H1 (cell line): ENCODE measurements at regions not wholly inside any gene's neighbourhood (a gene's known extent, or its start where the extent isn't known, plus 50 kb on each side); places are given as distances from the start of the nearest gene placed in this dataset.

ENCODE experiments used
- CTCF ChIA-PET: fragments of 300-600 bp; sonication (Branson Sonifier 250); formaldehyde crosslinking; loops from one replicate; lab custom pipeline; 2021; ENCODE audit not compliant: partially characterized antibody; lab: Charles Lee
- POLR2A ChIA-PET: fragments of 300-600 bp; sonication (Branson Sonifier 250); formaldehyde crosslinking; loops from one replicate; lab custom pipeline; 2021; ENCODE audit warnings: inconsistent platforms; ENCODE audit not compliant: partially characterized antibody; lab: Charles Lee
- DNase-seq, 2 experiments: peaks; one replicate each; pipeline versions ENCODE4 v3.0.0 to v3.0.0-alpha.2; 2010 to 2022; ENCODE audit warnings: low spot score in 2 of 2, low read depth in 1 of 2, mixed read lengths in 1 of 2
- FAIRE-seq: peaks from 2 replicates; lab custom pipeline; 2011; peaks lifted over from hg19 to GRCh38; lab: Jason Lieb, UNC
- H2AFZ ChIP-seq: 2 replicates; pipeline ENCODE4 v1.8.1; 2012; ENCODE audit warnings: low read length, inconsistent platforms
- H2AK5ac ChIP-seq: 2 replicates; pipeline ENCODE4 v1.6.1; 2013; ENCODE audit warnings: low read depth, low read length
- H2BK120ac ChIP-seq: replicated peaks from 2 replicates; pipeline ENCODE3; 2013; ENCODE audit warnings: low read depth, low read length, inconsistent platforms
- H2BK12ac ChIP-seq: 2 replicates; pipeline ENCODE4 v1.6.1; 2013; ENCODE audit warnings: low read depth, low read length
- H2BK15ac ChIP-seq: 2 replicates; pipeline ENCODE4 v1.6.1; 2013; ENCODE audit warnings: low read length
- H2BK20ac ChIP-seq: 2 replicates; pipeline ENCODE4 v1.6.1; 2013; ENCODE audit warnings: low read length
- H2BK5ac ChIP-seq: 2 replicates; pipeline ENCODE4 v1.6.1; 2013; ENCODE audit warnings: low read depth, low read length
- H3K14ac ChIP-seq: 2 replicates; pipeline ENCODE4 v1.6.1; 2013; ENCODE audit warnings: inconsistent platforms; ENCODE audit not compliant: insufficient read length
- H3K18ac ChIP-seq: 2 replicates; pipeline ENCODE4 v1.6.1; 2013; ENCODE audit warnings: low read length; ENCODE audit errors: extremely low read depth
- H3K23ac ChIP-seq: 2 replicates; pipeline ENCODE4 v1.6.1; 2013; ENCODE audit warnings: inconsistent platforms; ENCODE audit not compliant: insufficient read length
- H3K23me2 ChIP-seq: 2 replicates; pipeline ENCODE4 v1.6.1; 2013; ENCODE audit warnings: low read depth, low read length
- H3K27ac ChIP-seq: 2 replicates; pipeline ENCODE4 v1.6.1; 2011; ENCODE audit warnings: low read depth, low read length, inconsistent platforms
- H3K27me3 ChIP-seq, 4 experiments: replicated peaks in 1 of 4; 1 replicate in 1 of 4; 2 replicates in 3 of 4; pipeline versions ENCODE4 v1.6.1 to v1.8.1; 2011 to 2013; ENCODE audit warnings: low read length in 3 of 4, mild to moderate bottlenecking in 3 of 4, inconsistent platforms in 2 of 4, mixed read lengths in 2 of 4, moderate library complexity in 1 of 4; ENCODE audit not compliant: control insufficient read depth in 3 of 4, insufficient read depth in 3 of 4; ENCODE audit errors: extremely low read depth in 1 of 4
- H3K36me3 ChIP-seq, 4 experiments: 2 replicates each; pipeline versions ENCODE4 v1.6.1 to v1.8.1; 2011 to 2013; ENCODE audit warnings: mild to moderate bottlenecking in 4 of 4, low read length in 3 of 4, moderate library complexity in 2 of 4, control low read depth in 1 of 4, inconsistent platforms in 1 of 4; ENCODE audit not compliant: insufficient read depth in 4 of 4, control insufficient read depth in 2 of 4
- H3K4ac ChIP-seq: replicated peaks from 2 replicates; pipeline ENCODE3; 2013; ENCODE audit warnings: low read length, low read depth, mixed read lengths, inconsistent platforms; ENCODE audit not compliant: insufficient read length
- H3K4me1 ChIP-seq, 4 experiments: replicated peaks in 1 of 4; 1 replicate in 1 of 4; 2 replicates in 3 of 4; pipeline versions ENCODE4 v1.6.1 to v1.8.1; 2011 to 2013; ENCODE audit warnings: low read length in 3 of 4, inconsistent platforms in 2 of 4, mixed read lengths in 1 of 4; ENCODE audit not compliant: insufficient read depth in 4 of 4, control insufficient read depth in 3 of 4
- H3K4me2 ChIP-seq, 2 experiments: 2 replicates each; pipeline versions ENCODE4 v1.6.1 to v1.8.1; 2011 to 2013; ENCODE audit warnings: low read depth in 2 of 2, low read length in 2 of 2, control low read depth in 1 of 2, inconsistent platforms in 1 of 2, mild to moderate bottlenecking in 1 of 2; ENCODE audit not compliant: insufficient read depth in 1 of 2
- H3K4me3 ChIP-seq, 4 experiments: fragments of 200-600, 300-600 bp in 1 of 4; sonication (generic), shearing (Covaris generic), sonication (Bioruptor Twin) in 1 of 4; 2 replicates each; pipeline versions ENCODE4 v1.5.1 to v1.8.1; 2011 to 2016; ENCODE audit warnings: low read length in 4 of 4, low read depth in 3 of 4, control low read depth in 2 of 4, inconsistent platforms in 2 of 4, mild to moderate bottlenecking in 2 of 4, mixed read lengths in 1 of 4, moderate library complexity in 1 of 4; ENCODE audit not compliant: insufficient read depth in 2 of 4; ENCODE audit errors: extremely low read depth in 1 of 4
- H3K56ac ChIP-seq: replicated peaks from 2 replicates; pipeline ENCODE3; 2013; ENCODE audit warnings: low read depth, mild to moderate bottlenecking, mixed read lengths, low read length, inconsistent platforms; ENCODE audit not compliant: insufficient read length
- H3K79me1 ChIP-seq: 2 replicates; pipeline ENCODE4 v1.6.1; 2013; ENCODE audit warnings: low read depth, low read length, control low read depth
- H3K79me2 ChIP-seq, 2 experiments: 2 replicates each; pipeline versions ENCODE4 v1.6.1 to v1.8.1; 2012 to 2013; ENCODE audit warnings: low read length in 2 of 2, mild to moderate bottlenecking in 2 of 2, inconsistent platforms in 1 of 2; ENCODE audit not compliant: insufficient read depth in 2 of 2, control insufficient read depth in 1 of 2
- H3K9ac ChIP-seq, 4 experiments: replicated peaks in 1 of 4; 1 replicate in 1 of 4; 2 replicates in 3 of 4; pipeline versions ENCODE4 v1.6.1 to v1.8.1; 2011 to 2013; ENCODE audit warnings: low read depth in 3 of 4, low read length in 3 of 4, control low read depth in 2 of 4, mild to moderate bottlenecking in 2 of 4, moderate library complexity in 2 of 4, inconsistent platforms in 1 of 4; ENCODE audit errors: extremely low read depth in 1 of 4
- H3K9me3 ChIP-seq, 2 experiments: 2 replicates each; pipeline versions ENCODE4 v1.6.1 to v1.8.1; 2012 to 2013; ENCODE audit warnings: mild to moderate bottlenecking in 2 of 2, moderate library complexity in 2 of 2, control low read depth in 1 of 2, inconsistent platforms in 1 of 2, low read depth in 1 of 2, low read length in 1 of 2, mixed read lengths in 1 of 2; ENCODE audit not compliant: insufficient read depth in 2 of 2
- H4K20me1 ChIP-seq, 2 experiments: replicated peaks in 1 of 2; 2 replicates each; pipeline versions ENCODE3 to v1.8.1; 2011 to 2013; ENCODE audit warnings: inconsistent platforms in 2 of 2, low read length in 2 of 2, mild to moderate bottlenecking in 1 of 2; ENCODE audit not compliant: insufficient read depth in 2 of 2, control insufficient read depth in 1 of 2
- H4K5ac ChIP-seq: 2 replicates; pipeline ENCODE4 v1.6.1; 2013; ENCODE audit warnings: low read length, low read depth, mixed read lengths, inconsistent platforms; ENCODE audit not compliant: insufficient read length
- H4K8ac ChIP-seq: 2 replicates; pipeline ENCODE4 v1.8.0; 2013; ENCODE audit warnings: mild to moderate bottlenecking, moderate library complexity, low read length, inconsistent platforms; ENCODE audit not compliant: insufficient read depth; ENCODE audit errors: extremely low read depth
- H4K91ac ChIP-seq: replicated peaks from 2 replicates; pipeline ENCODE3; 2013; ENCODE audit warnings: low read length, mixed read lengths, inconsistent platforms; ENCODE audit not compliant: insufficient read length
- CEBPB ChIP-seq: IDR thresholded peaks from 2 replicates; pipeline ENCODE4 v1.6.1; 2012; ENCODE audit warnings: low read depth, low read length
- GABPA ChIP-seq: IDR thresholded peaks from 2 replicates; pipeline ENCODE4 v1.6.1; 2011; ENCODE audit warnings: mild to moderate bottlenecking, low read length, moderate library complexity, borderline replicate concordance; ENCODE audit not compliant: insufficient read depth
- JUN ChIP-seq: IDR thresholded peaks from 2 replicates; pipeline ENCODE4 v1.6.1; 2011; ENCODE audit warnings: low read depth, mild to moderate bottlenecking, improper control_type of control experiment, low read length
- KDM1A ChIP-seq: fragments of 200-600, 300-600 bp; sonication (generic); IDR thresholded peaks from 2 replicates; pipeline ENCODE4 v1.7.1; 2016; ENCODE audit warnings: mild to moderate bottlenecking, low read length, borderline replicate concordance
- NANOG ChIP-seq: IDR thresholded peaks from 2 replicates; pipeline ENCODE4 v1.6.1; 2011; ENCODE audit warnings: low read length, low read depth, mild to moderate bottlenecking, inconsistent platforms; ENCODE audit not compliant: insufficient read depth, poor library complexity, severe bottlenecking
- TBP ChIP-seq: IDR thresholded peaks from 2 replicates; pipeline ENCODE4 v1.6.1; 2011; ENCODE audit warnings: low read depth, low read length, improper control_type of control experiment
- ZNF274 ChIP-seq: IDR thresholded peaks from 2 replicates; pipeline ENCODE4 v1.7.0; 2012; ENCODE audit warnings: low read length, borderline replicate concordance; ENCODE audit errors: extremely low read depth
- WGBS, 2 experiments: shearing (Covaris generic) in 1 of 2; methylation state at CpG; one replicate each; pipeline versions ENCODE4 v1.1.6 to v1.1.7; 2013 to 2015; ENCODE audit warnings: low lambda C conversion rate in 2 of 2, mixed read lengths in 2 of 2, inconsistent platforms in 1 of 2, low coverage in 1 of 2, missing lambda C conversion rate in 1 of 2; ENCODE audit not compliant: insufficient replicate concordance in 2 of 2, insufficient coverage in 1 of 2, insufficient read length in 1 of 2; ENCODE audit errors: extremely low coverage in 1 of 2, missing lambda C conversion rate in 1 of 2; 5-methylcytosine and 5-hydroxymethylcytosine counted together

DNA sequence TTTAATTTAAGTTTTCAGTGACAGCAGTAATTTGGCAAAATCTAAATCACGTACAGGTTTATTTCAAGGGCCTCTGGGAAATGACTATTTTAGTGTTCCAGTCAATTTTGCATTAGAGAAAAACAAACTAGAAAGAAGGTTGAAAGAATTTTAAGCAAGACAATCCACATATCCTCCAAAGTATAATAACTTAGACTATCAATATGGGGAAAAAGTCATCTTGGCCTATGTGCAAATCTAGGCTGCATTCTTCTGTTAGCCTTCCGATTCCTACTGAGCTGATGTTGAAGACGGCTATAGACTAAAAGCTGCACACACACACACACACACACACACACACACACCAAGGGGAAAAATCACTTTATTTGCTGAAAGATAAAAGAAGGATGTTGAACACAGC is 81.3 kb downstream of the SLITRK6 start:
- Histone ChIP-seq H3K79me1 (no peaks in the 10 kb centered on the region), H3K9me3 (no peaks in the 10 kb centered on the region), H3K14ac (no peak overlapping the region), H3K36me3 (no peaks in the 10 kb centered on the region), H3K4ac (no peak overlapping the region), H2BK5ac (no peak overlapping the region), H3K79me2 (no peaks in the 10 kb centered on the region), H2BK120ac (no peak overlapping the region), H3K4me1 (no peaks in the 10 kb centered on the region), H3K18ac (no peak overlapping the region), H4K8ac (no peak overlapping the region), H2AK5ac (no peak overlapping the region), H4K91ac (no peak overlapping the region), H2BK20ac (no peak overlapping the region), H4K5ac (no peak overlapping the region), H3K9ac (no peak overlapping the region), H3K56ac (no peak overlapping the region), H2BK15ac (no peak overlapping the region), H3K23me2 (no peaks in the 10 kb centered on the region), H4K20me1 (no peaks in the 10 kb centered on the region), H3K27ac (no peak overlapping the region), H2AFZ (no peak overlapping the region), H3K4me3 (no peak overlapping the region), H3K23ac (no peak overlapping the region), H2BK12ac (no peak overlapping the region), H3K27me3 (no peaks in the 10 kb centered on the region), H3K4me2 (no peak overlapping the region)
- TF ChIP-seq JUN (no peak), GABPA (no peak), KDM1A (no peak), CEBPB (no peak), ZNF274 (no peak), NANOG (no peak), TBP (no peak)
- DNase-seq (no peak), FAIRE-seq (no peak)
- CTCF ChIA-PET, result no interaction called here
- 96% methylated on average over 3 of the region's 3 CpGs; no CpG with 5 or more reads in 1 of the 2 experiments for WGBS, 2 experiments
- POLR2A ChIA-PET, result no interaction called here
